Natural killer cell (primary cell): ENCODE measurements at regions not wholly inside any gene's neighbourhood (a gene's known extent, or its start where the extent isn't known, plus 50 kb on each side); places are given as distances from the start of the nearest gene placed in this dataset.

Experiments used
- ATAC-seq, 3 donors: fragments of 150-1000 bp in 2 of 3; fragments of 200-7000 bp in 1 of 3; cut with Tn5 transposase; 1 replicate in 1 of 3; 2 replicates in 2 of 3; pipeline ENCODE4 v1.10.0; 2021; ENCODE audit warnings: mild to moderate bottlenecking in 2 of 3, moderate library complexity in 2 of 3
- DNase-seq, 2 donors: peaks; one replicate each; pipeline versions ENCODE4 v3.0.0 to v3.0.0-alpha.2; 2013 to 2021; ENCODE audit warnings: mixed read lengths in 1 of 2
- H3K27ac ChIP-seq: one replicate; pipeline ENCODE4 v1.5.1; 2013; ENCODE audit warnings: mild to moderate bottlenecking, low read length
- H3K27me3 ChIP-seq: one replicate; pipeline ENCODE4 v1.6.1; 2013; ENCODE audit warnings: low read length; ENCODE audit not compliant: control insufficient read depth, insufficient read depth
- H3K36me3 ChIP-seq: one replicate; pipeline ENCODE4 v1.6.1; 2013; ENCODE audit warnings: low read length; ENCODE audit not compliant: control insufficient read depth, insufficient read depth
- H3K4me1 ChIP-seq: one replicate; pipeline ENCODE4 v1.6.1; 2013; ENCODE audit warnings: low read length; ENCODE audit not compliant: control insufficient read depth, insufficient read depth
- H3K4me3 ChIP-seq: one replicate; pipeline ENCODE4 v1.5.1; 2013; ENCODE audit warnings: low read length
- H3K9me3 ChIP-seq: one replicate; pipeline ENCODE4 v1.6.1; 2013; ENCODE audit warnings: low read length; ENCODE audit not compliant: control insufficient read depth, insufficient read depth
- H3K27ac Mint-ChIP-seq, 2 donors: one replicate each; pipeline ENCODE4 v1.8.0; 2022; ENCODE audit warnings: mild to moderate bottlenecking in 2 of 2, mixed read lengths in 2 of 2, moderate library complexity in 1 of 2
- H3K27me3 Mint-ChIP-seq, 2 donors: one replicate each; pipeline ENCODE4 v1.8.0; 2022; ENCODE audit warnings: low read depth in 2 of 2, mixed read lengths in 2 of 2
- H3K36me3 Mint-ChIP-seq: one replicate; pipeline ENCODE4 v1.8.0; 2022; ENCODE audit warnings: mixed read lengths
- H3K4me1 Mint-ChIP-seq, 2 donors: one replicate each; pipeline ENCODE4 v1.8.0; 2022; ENCODE audit warnings: mixed read lengths in 2 of 2
- H3K4me3 Mint-ChIP-seq: one replicate; pipeline ENCODE4 v1.8.0; 2022; ENCODE audit warnings: mild to moderate bottlenecking, moderate library complexity, mixed read lengths
- H3K9me3 Mint-ChIP-seq, 2 donors: one replicate each; pipeline ENCODE4 v1.8.0; 2022; ENCODE audit warnings: mixed read lengths in 2 of 2
- whole genome bisulfite sequencing: methylation state at CpG from one replicate; pipeline ENCODE4 v1.1.7; 2013; ENCODE audit warnings: missing lambda C conversion rate; ENCODE audit not compliant: insufficient coverage; 5-methylcytosine and 5-hydroxymethylcytosine counted together
- intact Hi-C: fragments of 100-400 bp; cut with micrococcal nuclease; formaldehyde crosslinking; loops from one replicate; pipeline ENCODE4 v1.14.2; 2022
- TF ChIP-seq, protein P1 (sequence below): fragments of 200-600 bp; IDR thresholded peaks from one replicate; pipeline ENCODE4 v1.8.0; 2022; ENCODE audit warnings: antibody characterized with exemption

GRCh38 chr9:108275906-108276305, 579.9 kb downstream of the ACTL7B start:
- H3K27ac ChIP-seq = no peak overlapping the region
- TF ChIP-seq, protein P1, sequence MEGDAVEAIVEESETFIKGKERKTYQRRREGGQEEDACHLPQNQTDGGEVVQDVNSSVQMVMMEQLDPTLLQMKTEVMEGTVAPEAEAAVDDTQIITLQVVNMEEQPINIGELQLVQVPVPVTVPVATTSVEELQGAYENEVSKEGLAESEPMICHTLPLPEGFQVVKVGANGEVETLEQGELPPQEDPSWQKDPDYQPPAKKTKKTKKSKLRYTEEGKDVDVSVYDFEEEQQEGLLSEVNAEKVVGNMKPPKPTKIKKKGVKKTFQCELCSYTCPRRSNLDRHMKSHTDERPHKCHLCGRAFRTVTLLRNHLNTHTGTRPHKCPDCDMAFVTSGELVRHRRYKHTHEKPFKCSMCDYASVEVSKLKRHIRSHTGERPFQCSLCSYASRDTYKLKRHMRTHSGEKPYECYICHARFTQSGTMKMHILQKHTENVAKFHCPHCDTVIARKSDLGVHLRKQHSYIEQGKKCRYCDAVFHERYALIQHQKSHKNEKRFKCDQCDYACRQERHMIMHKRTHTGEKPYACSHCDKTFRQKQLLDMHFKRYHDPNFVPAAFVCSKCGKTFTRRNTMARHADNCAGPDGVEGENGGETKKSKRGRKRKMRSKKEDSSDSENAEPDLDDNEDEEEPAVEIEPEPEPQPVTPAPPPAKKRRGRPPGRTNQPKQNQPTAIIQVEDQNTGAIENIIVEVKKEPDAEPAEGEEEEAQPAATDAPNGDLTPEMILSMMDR = no peak
- Mint-ChIP-seq H3K27ac (no peak overlapping the region), H3K36me3 (no peaks in the 10 kb centered on the region), H3K27me3 (no peaks in the 10 kb centered on the region), H3K4me1 (peaks cover 0 to 6% of the 10 kb centered on the region in 2 donors), H3K4me3 (no peak overlapping the region), H3K9me3 (peaks cover 0 to 6% of the 10 kb centered on the region in 2 donors)
- no peak overlapping the region for H3K4me3 ChIP-seq
- WGBS = 83% methylated on average over 1 of the region's 2 CpGs
- no peak for ATAC-seq
- intact Hi-C loops = no loop called here
- no peak for DNase-seq
- peaks cover 2% of the 10 kb centered on the region for H3K9me3 ChIP-seq
- H3K27me3 ChIP-seq = no peaks in the 10 kb centered on the region
- H3K36me3 ChIP-seq = no peaks in the 10 kb centered on the region
- no peaks in the 10 kb centered on the region for H3K4me1 ChIP-seq

- intact Hi-C loops = no loop called here
- peaks cover 0 to 6% of the 10 kb centered on the region in 2 donors for H3K4me1 Mint-ChIP-seq
- Histone ChIP-seq H3K4me1 (no peaks in the 10 kb centered on the region), H3K9me3 (peaks cover 2% of the 10 kb centered on the region), H3K27ac (no peak overlapping the region), H3K27me3 (no peaks in the 10 kb centered on the region), H3K36me3 (no peaks in the 10 kb centered on the region), H3K4me3 (no peak overlapping the region)
- 86% methylated on average over 5 of the region's 5 CpGs for WGBS
- no peak overlapping the region for H3K27ac Mint-ChIP-seq
- TF ChIP-seq, protein P1 = no peak
- H3K4me3 Mint-ChIP-seq = no peak overlapping the region
- DNase-seq = no peak
- no peak for ATAC-seq
- H3K27me3 Mint-ChIP-seq = no peaks in the 10 kb centered on the region
- H3K9me3 Mint-ChIP-seq = peaks cover 0 to 6% of the 10 kb centered on the region in 2 donors
- no peaks in the 10 kb centered on the region for H3K36me3 Mint-ChIP-seq
Observed at GRCh38 chr9:108274971-108275370, 580.8 kb downstream of the ACTL7B start.

- WGBS = 98% methylated on average over 2 of the region's 2 CpGs
- TF ChIP-seq, protein P1 = no peak
Observed at GRCh38 chr9:108273988-108274387, 581.8 kb downstream of the ACTL7B start.

GRCh38 chr9:108272349-108272899, 583.4 kb downstream of the ACTL7B start:
- H3K36me3 Mint-ChIP-seq = no peaks in the 10 kb centered on the region
- H3K36me3 ChIP-seq = no peaks in the 10 kb centered on the region
- peaks cover 0 to 6% of the 10 kb centered on the region in 2 donors for H3K9me3 Mint-ChIP-seq
- no peak overlapping the region for H3K4me3 ChIP-seq
- no peak overlapping the region for H3K27ac Mint-ChIP-seq
- intact Hi-C loops = no loop called here
- H3K4me1 Mint-ChIP-seq = peaks cover 0 to 6% of the 10 kb centered on the region in 2 donors
- no peak overlapping the region for H3K4me3 Mint-ChIP-seq
- DNase-seq (no peak), ATAC-seq (no peak)
- no peaks in the 10 kb centered on the region for H3K4me1 ChIP-seq
- H3K27ac ChIP-seq = no peak overlapping the region
- peaks cover 2% of the 10 kb centered on the region for H3K9me3 ChIP-seq
- H3K27me3 ChIP-seq = no peaks in the 10 kb centered on the region
- 57% methylated on average over 7 of the region's 7 CpGs for WGBS
- H3K27me3 Mint-ChIP-seq = no peaks in the 10 kb centered on the region
- TF ChIP-seq, protein P1 = no peak

More at GRCh38 chr9:108273988-108274387, 581.8 kb downstream of the ACTL7B start:
- H3K4me1 ChIP-seq = no peaks in the 10 kb centered on the region
- Mint-ChIP-seq H3K9me3 (peaks cover 0 to 5% of the 10 kb centered on the region in 2 donors), H3K4me1 (peaks cover 0 to 6% of the 10 kb centered on the region in 2 donors), H3K36me3 (no peaks in the 10 kb centered on the region), H3K27ac (no peak overlapping the region), H3K27me3 (no peaks in the 10 kb centered on the region), H3K4me3 (no peak overlapping the region)
- DNase-seq (no peak), ATAC-seq (no peak)
- H3K9me3 ChIP-seq = peaks cover 2% of the 10 kb centered on the region
- no peak overlapping the region for H3K4me3 ChIP-seq
- intact Hi-C loops = no loop called here
- H3K27ac ChIP-seq = no peak overlapping the region
- H3K27me3 ChIP-seq = no peaks in the 10 kb centered on the region
- H3K36me3 ChIP-seq = no peaks in the 10 kb centered on the region
